Memory B cell (primary cell): ENCODE measurements at regions not wholly inside any gene's neighbourhood (a gene's known extent, or its start where the extent isn't known, plus 50 kb on each side); places are given as distances from the start of the nearest gene placed in this dataset.

Experiments
- ATAC-seq: fragments of 150-1000 bp; cut with Tn5 transposase; 2 replicates; pipeline ENCODE4 v1.10.0; 2021; ENCODE audit warnings: low read depth, mild to moderate bottlenecking, moderate library complexity
- DNase-seq, 2 donors: peaks; one replicate each; pipeline ENCODE4 v3.0.0; 2022; ENCODE audit warnings: low spot score in 2 of 2
- H3K27ac Mint-ChIP-seq: one replicate; pipeline ENCODE4 v1.8.0; 2022; ENCODE audit warnings: mild to moderate bottlenecking, moderate library complexity, mixed read lengths
- H3K27me3 Mint-ChIP-seq: one replicate; pipeline ENCODE4 v1.8.0; 2022; ENCODE audit warnings: mixed read lengths
- H3K36me3 Mint-ChIP-seq: one replicate; pipeline ENCODE4 v1.8.0; 2022; ENCODE audit warnings: mild to moderate bottlenecking, mixed read lengths
- H3K4me1 Mint-ChIP-seq: one replicate; pipeline ENCODE4 v1.8.0; 2022; ENCODE audit warnings: mixed read lengths
- H3K4me3 Mint-ChIP-seq: one replicate; pipeline ENCODE4 v1.8.0; 2022; ENCODE audit warnings: mild to moderate bottlenecking, moderate library complexity, mixed read lengths
- H3K9me3 Mint-ChIP-seq: one replicate; pipeline ENCODE4 v1.8.0; 2022; ENCODE audit warnings: mixed read lengths

DNA sequence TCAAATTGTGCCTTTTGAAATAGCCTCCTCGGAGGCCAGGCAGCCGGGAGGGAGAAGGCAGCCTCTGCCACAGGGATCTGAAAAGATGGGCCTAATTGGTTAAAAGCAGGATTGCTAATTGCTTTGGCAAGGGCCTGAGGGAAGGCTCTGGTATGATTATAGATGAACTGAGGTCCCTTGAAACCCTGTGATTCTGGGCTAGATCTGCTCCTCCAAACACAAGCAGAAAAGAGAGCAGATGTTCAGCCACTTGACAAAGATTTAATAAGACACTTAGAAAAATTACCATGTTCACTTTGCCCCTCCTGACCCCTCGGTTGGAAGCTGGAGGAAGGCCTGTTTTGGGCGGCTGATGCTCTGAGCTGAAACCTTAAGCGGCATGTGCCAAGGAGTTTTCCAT lies 209.5 kb upstream of the MPHOSPH6 start:
- Mint-ChIP-seq H3K4me3 (no peak overlapping the region), H3K4me1 (no peaks in the 10 kb centered on the region), H3K9me3 (peaks cover 2% of the 10 kb centered on the region), H3K27ac (no peak overlapping the region), H3K36me3 (no peaks in the 10 kb centered on the region), H3K27me3 (peaks cover 13% of the 10 kb centered on the region)
- ATAC-seq: no peak
- DNase-seq: no peak

- H3K4me1 Mint-ChIP-seq: no peaks in the 10 kb centered on the region
- H3K9me3 Mint-ChIP-seq: no peaks in the 10 kb centered on the region
- peaks cover 8% of the 10 kb centered on the region for H3K27me3 Mint-ChIP-seq
- no peak for DNase-seq
- no peak overlapping the region for H3K27ac Mint-ChIP-seq
- ATAC-seq: no peak
- no peak overlapping the region for H3K4me3 Mint-ChIP-seq
- no peaks in the 10 kb centered on the region for H3K36me3 Mint-ChIP-seq
Observed at GRCh38 chr16:82373976-82374375, 204.0 kb upstream of the MPHOSPH6 start.

DNA sequence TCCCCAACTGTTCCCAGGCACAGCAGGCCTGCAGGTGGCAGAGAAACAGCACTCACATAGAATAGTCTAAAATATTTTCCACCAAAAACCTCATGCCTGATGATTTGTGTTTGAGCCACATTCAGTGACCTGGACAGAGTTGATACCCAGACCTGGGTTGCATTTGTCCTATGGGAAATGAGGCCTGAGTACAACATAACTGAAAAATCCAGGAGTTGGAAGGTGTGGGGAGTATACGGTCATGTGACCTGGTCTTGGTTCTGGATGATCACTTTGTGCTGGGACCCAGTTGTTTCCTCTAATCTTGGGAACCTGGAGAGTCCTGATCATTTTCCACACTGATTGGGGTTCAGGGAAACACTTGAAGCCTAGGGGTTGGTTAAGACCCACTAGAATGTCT lies 200.3 kb upstream of the MPHOSPH6 start:
- Mint-ChIP-seq H3K36me3 (no peaks in the 10 kb centered on the region), H3K27me3 (peaks cover 4% of the 10 kb centered on the region), H3K4me3 (no peak overlapping the region), H3K27ac (no peak overlapping the region), H3K4me1 (no peaks in the 10 kb centered on the region), H3K9me3 (no peaks in the 10 kb centered on the region)
- ATAC-seq (no peak), DNase-seq (no peak)

DNA sequence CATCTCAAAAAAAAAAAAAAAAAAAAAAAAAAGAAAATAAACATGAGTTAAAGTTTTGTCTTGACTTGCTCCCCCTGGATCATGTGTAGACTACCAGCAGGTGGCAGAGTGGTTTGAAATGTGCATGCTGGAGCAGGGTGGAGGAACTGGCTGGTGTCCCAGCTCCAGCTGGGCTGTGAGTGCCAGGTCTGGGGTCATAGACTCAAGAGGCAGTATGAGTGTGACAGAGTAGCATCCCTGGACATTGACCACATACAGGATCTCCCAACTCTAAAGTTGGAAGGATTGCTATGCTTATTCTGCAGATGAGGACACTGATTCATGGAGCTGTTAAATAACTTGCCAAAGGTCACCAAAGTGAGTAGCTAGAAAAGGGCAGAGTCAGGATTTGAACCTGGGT lies 198.0 kb upstream of the MPHOSPH6 start:
- Mint-ChIP-seq H3K4me3 (no peak overlapping the region), H3K4me1 (no peaks in the 10 kb centered on the region), H3K27ac (no peak overlapping the region), H3K36me3 (no peaks in the 10 kb centered on the region), H3K9me3 (no peaks in the 10 kb centered on the region), H3K27me3 (peaks cover 5% of the 10 kb centered on the region)
- DNase-seq: no peak
- no peak for ATAC-seq

DNA sequence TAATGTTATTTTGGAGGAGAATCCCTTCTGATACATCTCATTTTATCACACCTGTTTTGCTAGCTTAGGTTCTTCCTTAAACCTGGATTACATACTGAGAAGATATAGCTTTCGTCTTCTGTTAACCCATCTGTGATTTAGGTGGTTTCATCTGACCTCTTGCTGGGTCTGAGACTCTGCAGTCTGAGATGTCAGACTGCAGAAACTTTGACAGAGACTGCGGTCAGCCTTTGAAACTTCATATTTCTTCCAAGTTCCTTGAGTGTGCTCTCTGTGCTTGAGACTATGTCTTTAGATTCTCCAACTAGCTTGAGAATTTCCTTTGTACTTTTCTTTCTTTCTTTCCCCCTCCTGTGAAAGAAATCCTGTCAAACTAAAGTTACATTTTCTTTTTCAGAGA lies 196.4 kb upstream of the MPHOSPH6 start:
- Mint-ChIP-seq H3K9me3 (no peaks in the 10 kb centered on the region), H3K27ac (no peak overlapping the region), H3K4me1 (no peaks in the 10 kb centered on the region), H3K36me3 (no peaks in the 10 kb centered on the region), H3K27me3 (peaks cover 8% of the 10 kb centered on the region), H3K4me3 (no peak overlapping the region)
- DNase-seq (no peak), ATAC-seq (no peak)

DNA sequence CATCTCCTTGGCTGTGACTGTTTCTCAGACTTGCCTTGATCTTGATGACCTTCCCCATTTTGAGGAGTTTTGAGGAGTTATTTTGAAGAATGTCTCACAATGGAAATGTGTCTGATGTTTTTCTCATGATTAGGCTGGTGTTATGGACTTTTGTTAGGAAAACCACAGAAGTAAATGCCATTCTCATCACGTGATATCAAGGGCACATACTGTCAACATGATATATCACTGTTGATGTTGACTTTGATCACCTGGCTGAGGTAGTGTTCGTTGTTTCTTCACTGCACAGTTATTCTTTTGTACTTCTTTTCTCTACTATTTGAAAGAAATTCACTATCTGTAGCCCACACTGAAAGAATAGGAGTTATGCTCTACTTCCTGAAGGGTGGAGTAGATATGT lies 194.7 kb upstream of the MPHOSPH6 start:
- no peaks in the 10 kb centered on the region for H3K9me3 Mint-ChIP-seq
- H3K27me3 Mint-ChIP-seq: peaks cover 7% of the 10 kb centered on the region
- ATAC-seq: no peak
- DNase-seq: no peak
- H3K4me1 Mint-ChIP-seq: no peaks in the 10 kb centered on the region
- no peak overlapping the region for H3K4me3 Mint-ChIP-seq
- H3K27ac Mint-ChIP-seq: no peak overlapping the region
- H3K36me3 Mint-ChIP-seq: no peaks in the 10 kb centered on the region

DNA sequence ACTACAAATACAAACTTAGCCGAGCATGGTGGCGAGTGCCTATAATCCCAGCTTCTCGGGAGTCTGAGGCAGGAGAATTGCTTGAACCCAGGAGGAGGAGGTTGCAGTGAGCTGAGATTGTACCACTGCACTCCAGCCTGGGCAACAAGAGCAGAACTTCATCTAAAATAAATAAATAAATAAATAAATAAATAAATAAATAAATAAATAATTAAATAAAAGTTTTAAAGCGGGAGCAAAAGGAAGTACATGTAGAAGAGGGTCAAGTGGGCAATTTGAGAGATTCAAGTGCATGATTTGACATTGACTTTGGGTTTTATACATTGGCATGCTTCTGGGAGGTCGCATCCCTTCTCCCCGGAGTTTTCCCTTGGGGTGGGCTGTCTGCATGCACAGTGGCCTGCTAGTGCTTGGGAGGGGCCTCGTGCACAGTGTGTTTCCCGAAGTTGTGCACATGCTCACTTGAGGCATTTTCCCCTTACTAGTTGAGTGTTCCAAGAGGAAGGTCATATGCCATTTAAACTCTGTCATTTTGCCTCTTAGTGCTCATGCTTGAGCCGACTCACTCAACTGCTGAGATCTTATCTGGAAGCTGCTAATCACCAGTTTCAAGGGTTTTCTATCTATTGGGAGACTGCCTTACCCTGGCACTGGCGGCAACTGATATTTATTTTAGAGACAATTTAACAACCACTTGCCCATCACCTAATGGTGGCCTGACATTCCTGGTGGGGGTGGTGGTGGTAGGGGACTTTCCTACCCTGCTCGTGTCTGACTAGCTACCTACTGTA lies 193.2 kb upstream of the MPHOSPH6 start:
- Mint-ChIP-seq H3K27ac (no peak overlapping the region), H3K4me1 (no peaks in the 10 kb centered on the region), H3K9me3 (peaks cover 2% of the 10 kb centered on the region), H3K27me3 (peaks cover 9% of the 10 kb centered on the region), H3K4me3 (no peak overlapping the region), H3K36me3 (no peaks in the 10 kb centered on the region)
- ATAC-seq: no peak
- no peak for DNase-seq

DNA sequence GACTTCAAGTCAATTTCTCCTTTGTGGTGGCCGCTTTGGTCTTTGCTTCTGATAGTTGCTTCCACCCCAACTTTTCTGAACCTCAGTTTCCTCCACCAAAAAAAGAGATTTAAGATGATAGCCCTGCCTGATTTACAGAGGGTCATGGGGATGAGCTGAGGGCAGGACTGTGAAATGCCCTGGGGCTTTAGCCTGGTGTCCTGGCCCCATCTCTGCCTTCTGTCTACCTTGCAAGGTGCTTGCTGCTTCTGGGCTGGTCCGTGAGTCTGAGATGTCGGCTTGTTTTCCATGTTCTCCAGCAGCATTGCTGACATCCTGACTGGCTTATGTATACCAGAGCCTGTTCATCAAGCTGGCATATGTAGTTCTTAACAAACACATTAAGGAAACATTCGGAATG lies 191.9 kb upstream of the MPHOSPH6 start:
- no peak overlapping the region for H3K4me3 Mint-ChIP-seq
- ATAC-seq (no peak), DNase-seq (no peak)
- peaks cover 2% of the 10 kb centered on the region for H3K9me3 Mint-ChIP-seq
- H3K27ac Mint-ChIP-seq: no peak overlapping the region
- peaks cover 14% of the 10 kb centered on the region for H3K27me3 Mint-ChIP-seq
- H3K36me3 Mint-ChIP-seq: no peaks in the 10 kb centered on the region
- H3K4me1 Mint-ChIP-seq: no peaks in the 10 kb centered on the region

DNA sequence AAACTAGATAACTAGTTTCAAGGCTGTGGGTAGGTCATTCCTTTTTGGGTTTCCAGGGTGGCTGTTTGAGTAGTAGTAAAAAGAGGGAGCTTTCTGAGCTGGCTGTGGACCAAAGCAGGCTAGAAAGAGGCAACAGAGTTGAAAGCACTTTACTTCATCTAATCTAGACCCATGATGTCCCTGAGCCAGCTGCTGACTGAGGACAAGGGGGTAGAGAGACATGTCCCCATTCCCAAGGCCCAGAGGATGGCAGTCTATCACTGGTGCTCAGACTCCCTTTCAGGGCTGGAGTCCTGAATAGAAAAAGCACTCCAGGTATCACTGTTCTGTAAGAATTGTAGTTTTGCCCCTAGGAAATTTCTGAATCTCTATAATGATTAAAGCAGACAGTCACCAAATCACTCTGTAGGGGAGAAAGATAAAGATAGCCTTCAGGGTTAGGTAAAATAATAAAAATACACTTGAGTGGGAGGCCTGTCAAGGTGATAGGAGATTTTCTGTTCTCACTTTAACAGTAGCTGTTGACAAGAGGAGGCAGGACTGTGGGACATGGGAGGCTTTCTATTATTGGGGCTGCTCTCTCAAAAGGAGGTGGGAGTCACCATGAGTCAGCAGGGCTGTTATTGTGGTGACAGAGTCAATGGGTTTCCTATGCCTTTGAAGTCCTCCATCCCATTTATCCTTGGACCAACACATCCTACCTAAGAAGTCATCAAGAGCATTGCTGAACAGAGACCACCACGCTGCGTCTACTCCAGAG lies 190.2 kb upstream of the MPHOSPH6 start:
- DNase-seq (no peak), ATAC-seq (no peak)
- Mint-ChIP-seq H3K9me3 (peaks cover 4% of the 10 kb centered on the region), H3K27ac (no peak overlapping the region), H3K4me3 (no peak overlapping the region), H3K4me1 (no peaks in the 10 kb centered on the region), H3K27me3 (peaks cover 15% of the 10 kb centered on the region), H3K36me3 (no peaks in the 10 kb centered on the region)

GRCh38 chr16:82358606-82359221 lies 188.7 kb upstream of the MPHOSPH6 start:
- H3K9me3 Mint-ChIP-seq: peaks cover 4% of the 10 kb centered on the region
- no peak overlapping the region for H3K27ac Mint-ChIP-seq
- peaks cover 15% of the 10 kb centered on the region for H3K27me3 Mint-ChIP-seq
- H3K4me1 Mint-ChIP-seq: no peaks in the 10 kb centered on the region
- DNase-seq (no peak), ATAC-seq (no peak)
- no peaks in the 10 kb centered on the region for H3K36me3 Mint-ChIP-seq
- no peak overlapping the region for H3K4me3 Mint-ChIP-seq

DNA sequence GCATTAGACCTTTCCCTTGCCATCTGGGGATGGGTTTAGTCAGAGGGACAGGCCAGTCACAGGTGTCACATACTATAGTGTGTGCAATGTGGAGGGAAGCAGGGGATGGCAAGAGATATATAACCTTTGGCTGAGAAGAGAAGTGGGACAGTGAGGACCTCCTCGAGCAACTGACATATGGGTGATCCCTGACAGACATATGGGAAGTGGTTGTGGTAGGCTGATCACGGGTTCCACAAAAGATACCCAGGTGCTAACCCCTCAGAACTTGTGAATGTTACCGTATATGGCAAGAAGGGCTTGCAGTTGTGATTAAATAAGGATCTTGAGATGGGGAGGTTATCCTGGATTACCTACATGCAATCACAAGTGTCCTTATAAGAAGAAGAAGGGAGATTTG lies 188.1 kb upstream of the MPHOSPH6 start:
- Mint-ChIP-seq H3K4me3 (no peak overlapping the region), H3K9me3 (peaks cover 4% of the 10 kb centered on the region), H3K36me3 (no peaks in the 10 kb centered on the region), H3K27ac (no peak overlapping the region), H3K27me3 (peaks cover 13% of the 10 kb centered on the region), H3K4me1 (no peaks in the 10 kb centered on the region)
- ATAC-seq: no peak
- DNase-seq: no peak

DNA sequence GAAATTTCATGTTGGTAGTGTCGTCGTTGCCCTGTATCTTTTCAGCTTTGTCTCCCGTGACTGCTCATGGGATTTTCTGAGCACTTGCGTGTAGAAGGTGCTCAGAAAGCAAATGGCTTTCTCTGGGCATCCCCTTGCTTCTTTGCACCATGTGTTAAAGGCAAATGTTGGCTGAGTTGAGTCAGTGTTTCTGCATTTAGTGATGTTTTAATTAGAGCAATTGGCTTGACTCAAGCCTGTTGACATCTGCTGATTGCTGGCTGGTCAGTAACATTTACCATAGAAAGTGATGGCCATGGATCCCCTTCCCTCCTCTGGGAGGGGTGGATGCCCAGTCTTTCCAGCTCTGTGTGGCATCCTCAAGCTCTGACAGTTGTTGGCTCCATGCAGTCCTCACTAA lies 187.2 kb upstream of the MPHOSPH6 start:
- Mint-ChIP-seq H3K36me3 (no peaks in the 10 kb centered on the region), H3K4me1 (no peaks in the 10 kb centered on the region), H3K27ac (no peak overlapping the region), H3K9me3 (peaks cover 4% of the 10 kb centered on the region), H3K4me3 (no peak overlapping the region), H3K27me3 (peaks cover 10% of the 10 kb centered on the region)
- no peak for ATAC-seq
- DNase-seq: no peak

DNA sequence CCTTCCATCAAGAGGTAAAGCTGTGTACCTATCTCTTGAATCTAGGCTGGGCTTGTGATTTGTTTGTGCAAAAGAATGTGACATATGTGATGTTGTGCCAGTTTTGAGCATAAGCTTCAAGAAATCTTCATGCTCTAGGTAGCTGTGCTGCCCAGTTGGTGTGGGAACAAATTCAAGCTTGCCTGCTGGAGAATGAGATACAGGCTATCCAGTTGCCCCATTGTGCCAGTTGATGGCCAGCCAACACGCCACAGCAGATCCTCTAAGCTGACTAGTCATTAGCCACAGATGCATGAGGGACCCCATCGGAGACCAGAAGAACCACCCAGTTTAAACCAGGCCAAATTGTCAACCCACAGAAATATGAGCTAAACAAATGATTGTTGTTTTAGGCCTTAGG lies 180.5 kb upstream of the MPHOSPH6 start:
- H3K27me3 Mint-ChIP-seq: peaks cover 6% of the 10 kb centered on the region
- ATAC-seq (no peak), DNase-seq (no peak)
- H3K4me3 Mint-ChIP-seq: no peak overlapping the region
- H3K4me1 Mint-ChIP-seq: no peaks in the 10 kb centered on the region
- H3K36me3 Mint-ChIP-seq: no peaks in the 10 kb centered on the region
- peaks cover 3% of the 10 kb centered on the region for H3K9me3 Mint-ChIP-seq
- H3K27ac Mint-ChIP-seq: no peak overlapping the region

GRCh38 chr16:82345318-82345717 lies 175.3 kb upstream of the MPHOSPH6 start:
- DNase-seq (no peak), ATAC-seq (no peak)
- Mint-ChIP-seq H3K9me3 (peaks cover 1% of the 10 kb centered on the region), H3K4me1 (no peaks in the 10 kb centered on the region), H3K4me3 (no peak overlapping the region), H3K27me3 (peaks cover 12% of the 10 kb centered on the region), H3K27ac (no peak overlapping the region), H3K36me3 (no peaks in the 10 kb centered on the region)
